GM19099 (cell line): ENCODE measurements at regions not wholly inside any gene's neighbourhood (a gene's known extent, or its start where the extent isn't known, plus 50 kb on each side); places are given as distances from the start of the nearest gene placed in this dataset.

ENCODE experiments used
- POLR2A ChIP-seq: IDR thresholded peaks from 3 replicates; pipeline ENCODE4 v1.6.1; 2011; ENCODE audit warnings: low read depth; ENCODE audit not compliant: insufficient read length; ENCODE audit errors: extremely low read depth

GRCh38 chr3:15932348-15933300 is 134.8 kb upstream of the ANKRD28 start:
- no peak for TF ChIP-seq POLR2A

GRCh38 chr3:15933439-15934139 is 135.8 kb upstream of the ANKRD28 start:
- no peak for TF ChIP-seq POLR2A

GRCh38 chr3:15934389-15935195 is 136.8 kb upstream of the ANKRD28 start:
- TF ChIP-seq POLR2A, result no peak

GRCh38 chr3:15936312-15936711 is 138.5 kb upstream of the ANKRD28 start:
- TF ChIP-seq POLR2A, result no peak

- TF ChIP-seq POLR2A, result no peak
These were observed 142.9 kb upstream of the ANKRD28 start for GRCh38 chr3:15940641-15941040.

- no peak for TF ChIP-seq POLR2A
These were observed 144.2 kb upstream of the ANKRD28 start for GRCh38 chr3:15941958-15942357.

GRCh38 chr3:15942462-15942861 is 144.7 kb upstream of the ANKRD28 start:
- no peak for TF ChIP-seq POLR2A

GRCh38 chr3:15942936-15943335 is 145.2 kb upstream of the ANKRD28 start:
- no peak for TF ChIP-seq POLR2A

GRCh38 chr3:15948388-15948787 is 150.6 kb upstream of the ANKRD28 start:
- TF ChIP-seq POLR2A, result no peak

- no peak for TF ChIP-seq POLR2A
These were observed 154.9 kb upstream of the ANKRD28 start for GRCh38 chr3:15952543-15953175.

- TF ChIP-seq POLR2A, result no peak
These were observed 156.1 kb upstream of the ANKRD28 start for GRCh38 chr3:15953841-15954240.

- no peak for TF ChIP-seq POLR2A
These were observed 158.2 kb upstream of the ANKRD28 start for GRCh38 chr3:15955968-15956367.

GRCh38 chr3:15958692-15959433 is 161.1 kb upstream of the ANKRD28 start:
- no peak for TF ChIP-seq POLR2A

GRCh38 chr3:15959434-15959811 is 161.6 kb upstream of the ANKRD28 start:
- TF ChIP-seq POLR2A, result no peak
